H9 (cell line): ENCODE measurements at regions not wholly inside any gene's neighbourhood (a gene's known extent, or its start where the extent isn't known, plus 50 kb on each side); places are given as distances from the start of the nearest gene placed in this dataset.

Experiments used
- DNase-seq: peaks from one replicate; pipeline ENCODE4 v3.0.0-alpha.2; 2017
- H2AFZ ChIP-seq: one replicate; pipeline ENCODE4 v1.6.1; 2013; ENCODE audit warnings: mild to moderate bottlenecking, low read length, control low read depth, moderate library complexity
- H2AK5ac ChIP-seq: 2 replicates; pipeline ENCODE4 v1.6.1; 2013; ENCODE audit warnings: low read length, control low read depth, mixed read lengths; ENCODE audit not compliant: insufficient read length
- H2BK120ac ChIP-seq: one replicate; pipeline ENCODE4 v1.6.1; 2013; ENCODE audit warnings: low read depth, mild to moderate bottlenecking, low read length, control low read depth, inconsistent platforms; ENCODE audit not compliant: poor library complexity, severe bottlenecking
- H2BK12ac ChIP-seq: 2 replicates; pipeline ENCODE4 v1.6.1; 2013; ENCODE audit warnings: low read length, control low read depth, mixed read lengths, low read depth; ENCODE audit not compliant: insufficient read length
- H2BK15ac ChIP-seq: 2 replicates; pipeline ENCODE4 v1.6.1; 2013; ENCODE audit warnings: low read depth, low read length, control low read depth
- H2BK20ac ChIP-seq: one replicate; pipeline ENCODE4 v1.6.1; 2013; ENCODE audit warnings: low read depth, mild to moderate bottlenecking, low read length, control low read depth, inconsistent platforms; ENCODE audit not compliant: poor library complexity, severe bottlenecking
- H2BK5ac ChIP-seq: 2 replicates; pipeline ENCODE4 v1.6.1; 2013; ENCODE audit warnings: low read length, control low read depth, mixed read lengths; ENCODE audit not compliant: insufficient read length
- H3K14ac ChIP-seq: 2 replicates; pipeline ENCODE4 v1.6.1; 2013; ENCODE audit warnings: low read length, control low read depth; ENCODE audit not compliant: insufficient read depth
- H3K18ac ChIP-seq: 2 replicates; pipeline ENCODE4 v1.6.1; 2013; ENCODE audit warnings: low read depth, mild to moderate bottlenecking, mixed read lengths, low read length, control low read depth; ENCODE audit not compliant: insufficient read length
- H3K23ac ChIP-seq: 2 replicates; pipeline ENCODE4 v1.6.1; 2013; ENCODE audit warnings: low read length, control low read depth, mixed read lengths, low read depth; ENCODE audit not compliant: insufficient read length
- H3K23me2 ChIP-seq: 2 replicates; pipeline ENCODE4 v1.6.1; 2013; ENCODE audit warnings: low read depth, mild to moderate bottlenecking, mixed read lengths, low read length, control low read depth; ENCODE audit not compliant: insufficient read length, poor library complexity, severe bottlenecking
- H3K27ac ChIP-seq: 2 replicates; pipeline ENCODE4 v1.5.1; 2013; ENCODE audit warnings: low read length, control low read depth, mixed read lengths, low read depth; ENCODE audit not compliant: insufficient read length
- H3K27me3 ChIP-seq: 2 replicates; pipeline ENCODE4 v1.6.1; 2013; ENCODE audit warnings: low read length, control low read depth, inconsistent platforms; ENCODE audit not compliant: insufficient read depth
- H3K4ac ChIP-seq: 2 replicates; pipeline ENCODE4 v1.6.1; 2013; ENCODE audit warnings: low read depth, mild to moderate bottlenecking, control low read depth, inconsistent platforms, low read length, moderate library complexity
- H3K4me1 ChIP-seq: 2 replicates; pipeline ENCODE4 v1.6.1; 2013; ENCODE audit warnings: low read length, control low read depth, inconsistent platforms; ENCODE audit not compliant: insufficient read depth
- H3K4me2 ChIP-seq: 2 replicates; pipeline ENCODE4 v1.6.1; 2013; ENCODE audit warnings: low read length, control low read depth, mixed read lengths; ENCODE audit not compliant: insufficient read length, insufficient read depth
- H3K56ac ChIP-seq: 2 replicates; pipeline ENCODE4 v1.6.1; 2013; ENCODE audit warnings: low read depth, mild to moderate bottlenecking, mixed read lengths, low read length, control low read depth; ENCODE audit not compliant: insufficient read length
- H3K79me1 ChIP-seq: 2 replicates; pipeline ENCODE4 v1.6.1; 2013; ENCODE audit warnings: low read depth, mild to moderate bottlenecking, moderate library complexity, low read length, control low read depth, inconsistent platforms; ENCODE audit not compliant: insufficient read depth, poor library complexity, severe bottlenecking
- H3K79me2 ChIP-seq: 2 replicates; pipeline ENCODE4 v1.6.1; 2013; ENCODE audit warnings: low read length, control low read depth, inconsistent platforms; ENCODE audit not compliant: insufficient read depth
- H3K9ac ChIP-seq: 2 replicates; pipeline ENCODE4 v1.6.1; 2013; ENCODE audit warnings: low read length, control low read depth, mixed read lengths; ENCODE audit not compliant: insufficient read length; ENCODE audit errors: extremely low read depth
- H3K9me3 ChIP-seq: one replicate; pipeline ENCODE4 v1.6.1; 2013; ENCODE audit warnings: low read depth, low read length, inconsistent platforms; ENCODE audit not compliant: control insufficient read depth
- H3T11ph ChIP-seq: one replicate; pipeline ENCODE4 v1.6.1; 2013; ENCODE audit warnings: mild to moderate bottlenecking, low read length, control low read depth, inconsistent platforms
- H4K20me1 ChIP-seq: one replicate; pipeline ENCODE4 v1.6.1; 2013; ENCODE audit not compliant: control insufficient read depth, insufficient read length, insufficient read depth
- H4K5ac ChIP-seq: 2 replicates; pipeline ENCODE4 v1.6.1; 2013; ENCODE audit warnings: low read depth, mild to moderate bottlenecking, mixed read lengths, low read length, control low read depth; ENCODE audit not compliant: insufficient read length
- H4K8ac ChIP-seq: replicated peaks from 2 replicates; pipeline ENCODE4 v1.6.1; 2013; ENCODE audit warnings: low read length, control low read depth, mixed read lengths, low read depth; ENCODE audit not compliant: insufficient read length
- H4K91ac ChIP-seq: 2 replicates; pipeline ENCODE4 v1.6.1; 2013; ENCODE audit warnings: low read depth, mild to moderate bottlenecking, moderate library complexity, mixed read lengths, low read length, control low read depth; ENCODE audit not compliant: insufficient read length
- H3K27ac Mint-ChIP-seq, 3 experiments: 2 replicates in 2 of 3; 3 replicates in 1 of 3; pipeline ENCODE4 v1.8.0; 2020 to 2021; ENCODE audit warnings: mixed read lengths in 3 of 3, mild to moderate bottlenecking in 1 of 3, moderate library complexity in 1 of 3
- H3K27me3 Mint-ChIP-seq: 2 replicates; pipeline ENCODE4 v1.8.0; 2021; ENCODE audit warnings: low read depth, mild to moderate bottlenecking, moderate library complexity, mixed read lengths
- H3K36me3 Mint-ChIP-seq, 3 experiments: 2 replicates in 2 of 3; 3 replicates in 1 of 3; pipeline ENCODE4 v1.8.0; 2020 to 2021; ENCODE audit warnings: low read depth in 3 of 3, mixed read lengths in 3 of 3; ENCODE audit not compliant: insufficient read depth in 1 of 3
- H3K4me1 Mint-ChIP-seq, 2 experiments: 2 replicates each; pipeline ENCODE4 v1.8.0; 2020; ENCODE audit warnings: mixed read lengths in 2 of 2
- H3K4me3 Mint-ChIP-seq, 2 experiments: 2 replicates in 1 of 2; 3 replicates in 1 of 2; pipeline ENCODE4 v1.8.0; 2020 to 2021; ENCODE audit warnings: mild to moderate bottlenecking in 2 of 2, mixed read lengths in 2 of 2, moderate library complexity in 1 of 2
- H3K9me3 Mint-ChIP-seq, 2 experiments: 2 replicates in 1 of 2; 3 replicates in 1 of 2; pipeline ENCODE4 v1.8.0; 2020; ENCODE audit warnings: mild to moderate bottlenecking in 2 of 2, mixed read lengths in 2 of 2, moderate library complexity in 1 of 2
- CTCF ChIP-seq: fragments of 200-600 bp; sonication (generic); conservative IDR thresholded peaks from 3 replicates; pipeline ENCODE4 v1.8.0; 2021; ENCODE audit warnings: antibody characterized with exemption, mild to moderate bottlenecking
- WGBS: extraction: QIAGEN DNeasy Blood & Tissue Kit; methylation state at CpG from one replicate; pipeline ENCODE4 v1.1.7; 2013; ENCODE audit warnings: missing lambda C conversion rate, low lambda C conversion rate, mixed read lengths; ENCODE audit not compliant: insufficient read length; ENCODE audit errors: extremely low coverage; 5-methylcytosine and 5-hydroxymethylcytosine counted together

- Mint-ChIP-seq H3K4me3 (no peak overlapping the region), H3K36me3 (no peaks in the 10 kb centered on the region), H3K9me3 (no peaks in the 10 kb centered on the region), H3K27ac (no peak overlapping the region), H3K4me1 (no peaks in the 10 kb centered on the region; a peak in 1 of 4 replicates), H3K27me3 (no peaks in the 10 kb centered on the region)
- DNase-seq = no peak
- Histone ChIP-seq H2BK12ac (no peak overlapping the region), H2BK5ac (no peak overlapping the region), H3K27ac (no peak overlapping the region), H2BK20ac (no peak overlapping the region), H3K18ac (no peak overlapping the region), H4K20me1 (no peaks in the 10 kb centered on the region), H4K91ac (no peak overlapping the region), H3K79me1 (no peaks in the 10 kb centered on the region), H3K23ac (no peak overlapping the region), H4K5ac (no peak overlapping the region), H4K8ac (no peak overlapping the region), H3K27me3 (no peaks in the 10 kb centered on the region), H3K14ac (no peak overlapping the region), H3K4ac (no peak overlapping the region), H2BK120ac (no peak overlapping the region), H2AFZ (no peak overlapping the region), H3K79me2 (no peaks in the 10 kb centered on the region), H3K4me1 (no peaks in the 10 kb centered on the region), H3K23me2 (no peaks in the 10 kb centered on the region), H3K9me3 (no peaks in the 10 kb centered on the region), H3K4me2 (no peak overlapping the region), H3K9ac (no peak overlapping the region), H2BK15ac (no peak overlapping the region), H3K56ac (no peak overlapping the region), H2AK5ac (no peak overlapping the region), H3T11ph (no peak overlapping the region)
- no peak for TF ChIP-seq CTCF
- no CpG with 5 or more reads among the region's 4 CpGs for WGBS
Observed at GRCh38 chr1:221632072-221632471, 109.8 kb downstream of the DUSP10 start.
